Activated naive CD8-positive, alpha-beta T cell treated with anti-CD3 and anti-CD28 coated beads, Interleukin-2, amount 10 ng/mL, durations not matched to agents 7 days and 5 days (primary cell): ENCODE measurements at regions not wholly inside any gene's neighbourhood (a gene's known extent, or its start where the extent isn't known, plus 50 kb on each side); places are given as distances from the start of the nearest gene placed in this dataset.
"Not testable (repeated sequence)": the region's sequence is repeated elsewhere in the genome, so short reads cannot be mapped to it uniquely, and the experiment has no call there.

Experiments used
- ATAC-seq: fragments of 150-1000 bp; cut with Tn5 transposase; one replicate; pipeline ENCODE4 v1.10.0; 2021; ENCODE audit warnings: low read depth, moderate library complexity
- POLR2A ChIA-PET: fragments of 350-600 bp; sonication (Branson Sonifier 250); formaldehyde crosslinking; loops from one replicate; lab custom pipeline; 2021; ENCODE audit warnings: antibody characterized with exemption; lab: Charles Lee
- DNase-seq: peaks from one replicate; pipeline ENCODE4 v3.0.0; 2021
- H3K27ac Mint-ChIP-seq: one replicate; pipeline ENCODE4 v1.8.0; 2022; ENCODE audit warnings: mild to moderate bottlenecking, mixed read lengths
- H3K27me3 Mint-ChIP-seq: one replicate; pipeline ENCODE4 v1.8.0; 2022; ENCODE audit warnings: mild to moderate bottlenecking, moderate library complexity, mixed read lengths
- H3K36me3 Mint-ChIP-seq: one replicate; pipeline ENCODE4 v1.8.0; 2021; ENCODE audit warnings: mild to moderate bottlenecking, mixed read lengths
- H3K4me1 Mint-ChIP-seq: one replicate; pipeline ENCODE4 v1.8.0; 2021; ENCODE audit warnings: mixed read lengths
- H3K4me3 Mint-ChIP-seq: one replicate; pipeline ENCODE4 v1.8.0; 2022; ENCODE audit warnings: mild to moderate bottlenecking, moderate library complexity, mixed read lengths
- H3K9me3 Mint-ChIP-seq: one replicate; pipeline ENCODE4 v1.8.0; 2021; ENCODE audit warnings: mixed read lengths

- POLR2A ChIA-PET, H3K27me3 Mint-ChIP-seq, H3K4me1 Mint-ChIP-seq, DNase-seq, H3K9me3 Mint-ChIP-seq, H3K27ac Mint-ChIP-seq, H3K4me3 Mint-ChIP-seq, ATAC-seq, H3K36me3 Mint-ChIP-seq: not testable (repeated sequence)
Measured at GRCh38 chr13:87336346-87336889, 334.8 kb upstream of the SLITRK5 start.

- ATAC-seq: no peak
- peaks cover 2% of the 10 kb centered on the region for H3K9me3 Mint-ChIP-seq
- no peak overlapping the region for H3K27ac Mint-ChIP-seq
Measured at GRCh38 chr13:87344176-87344575, 327.0 kb upstream of the SLITRK5 start.

GRCh38 chr13:87355451-87355850 is 315.7 kb upstream of the SLITRK5 start:
- no peak for ATAC-seq
- H3K4me3 Mint-ChIP-seq: no peak overlapping the region
- no peaks in the 10 kb centered on the region for H3K27me3 Mint-ChIP-seq
- H3K27ac Mint-ChIP-seq: no peak overlapping the region
- no peaks in the 10 kb centered on the region for H3K4me1 Mint-ChIP-seq
- no peaks in the 10 kb centered on the region for H3K36me3 Mint-ChIP-seq
- POLR2A ChIA-PET: no interaction called here
- H3K9me3 Mint-ChIP-seq: no peaks in the 10 kb centered on the region
- no peak for DNase-seq

More at GRCh38 chr13:87344176-87344575, 327.0 kb upstream of the SLITRK5 start:
- Mint-ChIP-seq H3K36me3 (no peaks in the 10 kb centered on the region), H3K4me3 (no peak overlapping the region), H3K27me3 (no peaks in the 10 kb centered on the region), H3K4me1 (no peaks in the 10 kb centered on the region)
- POLR2A ChIA-PET: no interaction called here
- DNase-seq: no peak

GRCh38 chr13:87356314-87356713 is 314.9 kb upstream of the SLITRK5 start:
- no peak for DNase-seq
- H3K27ac Mint-ChIP-seq: no peak overlapping the region
- no peak for ATAC-seq
- POLR2A ChIA-PET: no interaction called here
- no peaks in the 10 kb centered on the region for H3K36me3 Mint-ChIP-seq
- H3K9me3 Mint-ChIP-seq: no peaks in the 10 kb centered on the region
- no peaks in the 10 kb centered on the region for H3K27me3 Mint-ChIP-seq
- no peak overlapping the region for H3K4me3 Mint-ChIP-seq
- no peaks in the 10 kb centered on the region for H3K4me1 Mint-ChIP-seq

GRCh38 chr13:87358319-87358718 is 312.9 kb upstream of the SLITRK5 start:
- H3K4me1 Mint-ChIP-seq: no peaks in the 10 kb centered on the region
- POLR2A ChIA-PET: no interaction called here
- ATAC-seq (no peak), DNase-seq (no peak)
- no peaks in the 10 kb centered on the region for H3K9me3 Mint-ChIP-seq
- no peaks in the 10 kb centered on the region for H3K27me3 Mint-ChIP-seq
- H3K4me3 Mint-ChIP-seq: no peak overlapping the region
- H3K36me3 Mint-ChIP-seq: no peaks in the 10 kb centered on the region
- H3K27ac Mint-ChIP-seq: no peak overlapping the region

- ATAC-seq (no peak), DNase-seq (no peak)
- Mint-ChIP-seq H3K4me3 (no peak overlapping the region), H3K27me3 (no peaks in the 10 kb centered on the region), H3K9me3 (peaks cover 5% of the 10 kb centered on the region), H3K36me3 (no peaks in the 10 kb centered on the region), H3K4me1 (no peaks in the 10 kb centered on the region), H3K27ac (no peak overlapping the region)
- POLR2A ChIA-PET: no interaction called here
Measured at GRCh38 chr13:87361216-87361615, 310.0 kb upstream of the SLITRK5 start.

- no peak overlapping the region for H3K27ac Mint-ChIP-seq
- H3K4me3 Mint-ChIP-seq: no peak overlapping the region
- no peaks in the 10 kb centered on the region for H3K27me3 Mint-ChIP-seq
- DNase-seq (no peak), ATAC-seq (no peak)
- H3K9me3 Mint-ChIP-seq: peaks cover 10% of the 10 kb centered on the region
- H3K4me1 Mint-ChIP-seq: no peaks in the 10 kb centered on the region
- POLR2A ChIA-PET: no interaction called here
- no peaks in the 10 kb centered on the region for H3K36me3 Mint-ChIP-seq
Measured at GRCh38 chr13:87368639-87369038, 302.5 kb upstream of the SLITRK5 start.

GRCh38 chr13:87376081-87376480 is 295.1 kb upstream of the SLITRK5 start:
- peaks cover 3% of the 10 kb centered on the region for H3K9me3 Mint-ChIP-seq
- DNase-seq (no peak), ATAC-seq (no peak)
- H3K27me3 Mint-ChIP-seq: no peaks in the 10 kb centered on the region
- no peaks in the 10 kb centered on the region for H3K36me3 Mint-ChIP-seq
- H3K27ac Mint-ChIP-seq: no peak overlapping the region
- no peaks in the 10 kb centered on the region for H3K4me1 Mint-ChIP-seq
- no peak overlapping the region for H3K4me3 Mint-ChIP-seq
- POLR2A ChIA-PET: no interaction called here

GRCh38 chr13:87384099-87384498 is 287.1 kb upstream of the SLITRK5 start:
- no peaks in the 10 kb centered on the region for H3K36me3 Mint-ChIP-seq
- DNase-seq: no peak
- peaks cover 5% of the 10 kb centered on the region for H3K9me3 Mint-ChIP-seq
- POLR2A ChIA-PET: no interaction called here
- no peak overlapping the region for H3K27ac Mint-ChIP-seq
- no peaks in the 10 kb centered on the region for H3K27me3 Mint-ChIP-seq
- no peak for ATAC-seq
- no peak overlapping the region for H3K4me3 Mint-ChIP-seq
- no peaks in the 10 kb centered on the region for H3K4me1 Mint-ChIP-seq

GRCh38 chr13:87393358-87393757 is 277.8 kb upstream of the SLITRK5 start:
- Mint-ChIP-seq H3K4me1 (no peaks in the 10 kb centered on the region), H3K4me3 (no peak overlapping the region), H3K27ac (no peak overlapping the region), H3K27me3 (no peaks in the 10 kb centered on the region), H3K9me3 (peaks cover 2% of the 10 kb centered on the region), H3K36me3 (no peaks in the 10 kb centered on the region)
- POLR2A ChIA-PET: no interaction called here
- ATAC-seq: no peak
- no peak for DNase-seq

- Mint-ChIP-seq H3K4me3 (no peak overlapping the region), H3K4me1 (no peaks in the 10 kb centered on the region), H3K27ac (no peak overlapping the region), H3K9me3 (no peaks in the 10 kb centered on the region), H3K27me3 (no peaks in the 10 kb centered on the region), H3K36me3 (no peaks in the 10 kb centered on the region)
- ATAC-seq: no peak
- DNase-seq: no peak
- POLR2A ChIA-PET: no interaction called here
Measured at GRCh38 chr13:87398047-87398446, 273.1 kb upstream of the SLITRK5 start.

- POLR2A ChIA-PET: no interaction called here
- H3K36me3 Mint-ChIP-seq: no peaks in the 10 kb centered on the region
- no peak for ATAC-seq
- H3K27ac Mint-ChIP-seq: no peak overlapping the region
- H3K4me1 Mint-ChIP-seq: no peaks in the 10 kb centered on the region
- peaks cover 3% of the 10 kb centered on the region for H3K9me3 Mint-ChIP-seq
- DNase-seq: no peak
- H3K4me3 Mint-ChIP-seq: no peak overlapping the region
- no peaks in the 10 kb centered on the region for H3K27me3 Mint-ChIP-seq
Measured at GRCh38 chr13:87403748-87404432, 267.3 kb upstream of the SLITRK5 start.

- H3K9me3 Mint-ChIP-seq: peaks cover 3% of the 10 kb centered on the region
Measured at GRCh38 chr13:87426742-87427141, 244.4 kb upstream of the SLITRK5 start.

GRCh38 chr13:87444135-87444534 is 227.0 kb upstream of the SLITRK5 start:
- POLR2A ChIA-PET: no interaction called here
- H3K27ac Mint-ChIP-seq: no peak overlapping the region
- H3K4me1 Mint-ChIP-seq: no peaks in the 10 kb centered on the region
- H3K36me3 Mint-ChIP-seq: no peaks in the 10 kb centered on the region
- H3K27me3 Mint-ChIP-seq: no peaks in the 10 kb centered on the region
- ATAC-seq: no peak
- peaks cover 4% of the 10 kb centered on the region for H3K9me3 Mint-ChIP-seq
- H3K4me3 Mint-ChIP-seq: no peak overlapping the region
- DNase-seq: no peak

More at GRCh38 chr13:87426742-87427141, 244.4 kb upstream of the SLITRK5 start:
- no peak overlapping the region for H3K27ac Mint-ChIP-seq
- POLR2A ChIA-PET: no interaction called here
- H3K4me1 Mint-ChIP-seq: no peaks in the 10 kb centered on the region
- ATAC-seq (no peak), DNase-seq (no peak)
- no peak overlapping the region for H3K4me3 Mint-ChIP-seq
- no peaks in the 10 kb centered on the region for H3K36me3 Mint-ChIP-seq
- H3K27me3 Mint-ChIP-seq: no peaks in the 10 kb centered on the region
